B cell (primary cell): ENCODE measurements at regions not wholly inside any gene's neighbourhood (a gene's known extent, or its start where the extent isn't known, plus 50 kb on each side); places are given as distances from the start of the nearest gene placed in this dataset.

Source experiments
- ATAC-seq: fragments of 200-7000 bp; cut with Tn5 transposase; one replicate; pipeline ENCODE4 v1.10.0; 2021; ENCODE audit warnings: low read depth, mild to moderate bottlenecking, moderate number of reproducible peaks, moderate library complexity
- CTCF ChIA-PET: fragments of 350-600 bp; sonication (Branson Sonifier 250); formaldehyde crosslinking; loops from one replicate; lab custom pipeline; 2021; ENCODE audit warnings: antibody characterized with exemption, inconsistent platforms; lab: Charles Lee
- POLR2A ChIA-PET: fragments of 350-600 bp; sonication (Branson Sonifier 250); formaldehyde crosslinking; loops from one replicate; lab custom pipeline; 2021; ENCODE audit warnings: antibody characterized with exemption; lab: Charles Lee
- DNase-seq: peaks from one replicate; pipeline ENCODE4 v3.0.0; 2013
- H2AFZ ChIP-seq: 2 replicates; pipeline ENCODE4 v1.6.1; 2012; ENCODE audit warnings: mild to moderate bottlenecking, low read depth, low read length; ENCODE audit not compliant: insufficient read depth, poor library complexity, severe bottlenecking
- H3K27ac ChIP-seq, 2 donors: 1 replicate in 1 of 2; 2 replicates in 1 of 2; pipeline ENCODE4 v1.5.1; 2012 to 2013; ENCODE audit warnings: low read length in 2 of 2, mild to moderate bottlenecking in 2 of 2, moderate library complexity in 1 of 2
- H3K27me3 ChIP-seq, 4 experiments: fragments of 200-600 bp in 1 of 4; sonication (generic) in 1 of 4; replicated peaks in 1 of 4; 1 replicate in 2 of 4; 2 replicates in 2 of 4; pipeline versions ENCODE4 v1.6.1 to v1.7.0; 2013 to 2016; ENCODE audit warnings: low read length in 3 of 4, mild to moderate bottlenecking in 2 of 4, mixed read lengths in 1 of 4, moderate library complexity in 1 of 4; ENCODE audit not compliant: insufficient read depth in 4 of 4, control insufficient read depth in 3 of 4; ENCODE audit errors: control extremely low read depth in 1 of 4
- H3K36me3 ChIP-seq, 2 experiments: replicated peaks in 1 of 2; 1 replicate in 1 of 2; 2 replicates in 1 of 2; pipeline versions ENCODE4 v1.6.1 to v1.7.1; 2013; ENCODE audit warnings: low read length in 1 of 2; ENCODE audit not compliant: insufficient read depth in 2 of 2, control insufficient read depth in 1 of 2; ENCODE audit errors: control extremely low read depth in 1 of 2, extremely low read depth in 1 of 2
- H3K4me1 ChIP-seq, 2 donors: fragments of 200-600 bp in 1 of 2; sonication (generic) in 1 of 2; 1 replicate in 1 of 2; 2 replicates in 1 of 2; pipeline versions ENCODE4 v1.5.1 to v1.6.1; 2013 to 2017; ENCODE audit warnings: low read length in 2 of 2; ENCODE audit not compliant: control insufficient read depth in 2 of 2, insufficient read depth in 2 of 2
- H3K4me2 ChIP-seq: replicated peaks from 2 replicates; pipeline ENCODE3; 2012; ENCODE audit warnings: mild to moderate bottlenecking, low read depth, low read length; ENCODE audit not compliant: poor library complexity, severe bottlenecking
- H3K4me3 ChIP-seq, 5 experiments: fragments of 200-600 bp in 1 of 5; sonication (generic) in 1 of 5; 1 replicate in 3 of 5; 2 replicates in 2 of 5; pipeline versions ENCODE4 v1.5.1 to v1.7.0; 2011 to 2016; ENCODE audit warnings: low read length in 4 of 5, mild to moderate bottlenecking in 4 of 5, low read depth in 2 of 5, control low read depth in 1 of 5, moderate library complexity in 1 of 5; ENCODE audit not compliant: insufficient read depth in 1 of 5; ENCODE audit errors: control extremely low read depth in 1 of 5, extremely low read depth in 1 of 5
- H3K79me2 ChIP-seq: fragments of 200-600 bp; sonication (generic); one replicate; pipeline ENCODE4 v1.6.0; 2016; ENCODE audit warnings: low read length; ENCODE audit not compliant: control insufficient read depth, insufficient read depth
- H3K9ac ChIP-seq: fragments of 200-600 bp; sonication (generic); 2 replicates; pipeline ENCODE4 v1.6.1; 2017; ENCODE audit warnings: mild to moderate bottlenecking, low read length, moderate library complexity
- H3K9me3 ChIP-seq, 3 donors: one replicate each; pipeline versions ENCODE4 v1.6.1 to v1.7.1; 2013; ENCODE audit warnings: low read length in 2 of 3; ENCODE audit not compliant: control insufficient read depth in 2 of 3, insufficient read depth in 1 of 3; ENCODE audit errors: control extremely low read depth in 1 of 3
- H4K20me1 ChIP-seq: 2 replicates; pipeline ENCODE4 v1.6.0; 2012; ENCODE audit warnings: mild to moderate bottlenecking, low read length; ENCODE audit not compliant: insufficient read depth, control insufficient read depth, poor library complexity, severe bottlenecking
- H3K27ac Mint-ChIP-seq: one replicate; pipeline ENCODE4 v1.8.0; 2021; ENCODE audit warnings: mixed read lengths
- H3K27me3 Mint-ChIP-seq: one replicate; pipeline ENCODE4 v1.8.0; 2021; ENCODE audit warnings: mixed read lengths
- H3K4me1 Mint-ChIP-seq: one replicate; pipeline ENCODE4 v1.8.0; 2021; ENCODE audit warnings: mixed read lengths
- H3K4me3 Mint-ChIP-seq: one replicate; pipeline ENCODE4 v1.8.0; 2021; ENCODE audit warnings: mixed read lengths
- H3K9me3 Mint-ChIP-seq: one replicate; pipeline ENCODE4 v1.8.0; 2022; ENCODE audit warnings: mixed read lengths; ENCODE audit not compliant: insufficient read depth
- EZH2 ChIP-seq: IDR thresholded peaks from 2 replicates; pipeline ENCODE4 v1.6.1; 2012; ENCODE audit warnings: borderline replicate concordance, low read depth, mild to moderate bottlenecking, moderate library complexity, low read length; ENCODE audit not compliant: insufficient read depth, poor library complexity, severe bottlenecking
- WGBS: methylation state at CpG from one replicate; pipeline ENCODE4 v1.1.5; 2013; ENCODE audit warnings: missing lambda C conversion rate; ENCODE audit not compliant: insufficient coverage; 5-methylcytosine and 5-hydroxymethylcytosine counted together
- intact Hi-C: fragments of 100-400 bp; cut with micrococcal nuclease; formaldehyde crosslinking; loops from one replicate; pipeline ENCODE4 v1.10.0; 2022
- TF ChIP-seq, protein P1 (sequence below): fragments of 200-600 bp; IDR thresholded peaks from one replicate; pipeline ENCODE4 v1.8.0; 2022; ENCODE audit warnings: antibody characterized with exemption, mild to moderate bottlenecking

DNA sequence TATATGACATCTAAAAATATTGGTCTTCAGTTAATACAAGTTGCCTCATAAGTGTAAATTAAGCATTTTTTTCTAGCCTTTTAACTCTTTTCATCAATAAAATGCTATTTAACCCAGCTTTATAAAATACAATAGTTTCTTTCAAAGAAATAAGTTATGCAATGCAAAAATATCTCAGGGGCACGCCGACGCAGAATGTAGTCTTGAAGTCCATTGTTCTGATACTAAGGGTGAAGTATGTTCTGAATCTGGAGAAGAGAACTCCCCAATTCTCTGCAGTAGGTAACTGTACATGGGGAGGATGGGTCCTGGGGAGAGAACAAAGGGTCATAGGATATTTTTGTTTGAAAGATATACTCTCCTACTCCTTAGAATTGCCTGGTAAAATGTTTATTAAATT lies 256.6 kb upstream of the NDST4 start:
- Histone ChIP-seq H3K79me2 (no peaks in the 10 kb centered on the region), H3K4me3 (no peak overlapping the region), H3K36me3 (no peaks in the 10 kb centered on the region), H3K27me3 (no peaks in the 10 kb centered on the region), H3K27ac (no peak overlapping the region), H3K4me1 (no peaks in the 10 kb centered on the region), H3K9ac (no peak overlapping the region), H3K9me3 (peaks cover 0 to 16% (median 0%) of the 10 kb centered on the region in 3 donors), H4K20me1 (no peaks in the 10 kb centered on the region), H3K4me2 (no peak overlapping the region), H2AFZ (no peak overlapping the region)
- 89% methylated on average over 3 of the region's 3 CpGs for WGBS
- ChIA-PET POLR2A (no interaction called here), CTCF (no interaction called here)
- intact Hi-C loops: no loop called here
- Mint-ChIP-seq H3K4me1 (no peaks in the 10 kb centered on the region), H3K9me3 (no peaks in the 10 kb centered on the region), H3K27ac (no peak overlapping the region), H3K4me3 (no peak overlapping the region), H3K27me3 (no peaks in the 10 kb centered on the region)
- TF ChIP-seq EZH2: no peak
- TF ChIP-seq, protein P1, sequence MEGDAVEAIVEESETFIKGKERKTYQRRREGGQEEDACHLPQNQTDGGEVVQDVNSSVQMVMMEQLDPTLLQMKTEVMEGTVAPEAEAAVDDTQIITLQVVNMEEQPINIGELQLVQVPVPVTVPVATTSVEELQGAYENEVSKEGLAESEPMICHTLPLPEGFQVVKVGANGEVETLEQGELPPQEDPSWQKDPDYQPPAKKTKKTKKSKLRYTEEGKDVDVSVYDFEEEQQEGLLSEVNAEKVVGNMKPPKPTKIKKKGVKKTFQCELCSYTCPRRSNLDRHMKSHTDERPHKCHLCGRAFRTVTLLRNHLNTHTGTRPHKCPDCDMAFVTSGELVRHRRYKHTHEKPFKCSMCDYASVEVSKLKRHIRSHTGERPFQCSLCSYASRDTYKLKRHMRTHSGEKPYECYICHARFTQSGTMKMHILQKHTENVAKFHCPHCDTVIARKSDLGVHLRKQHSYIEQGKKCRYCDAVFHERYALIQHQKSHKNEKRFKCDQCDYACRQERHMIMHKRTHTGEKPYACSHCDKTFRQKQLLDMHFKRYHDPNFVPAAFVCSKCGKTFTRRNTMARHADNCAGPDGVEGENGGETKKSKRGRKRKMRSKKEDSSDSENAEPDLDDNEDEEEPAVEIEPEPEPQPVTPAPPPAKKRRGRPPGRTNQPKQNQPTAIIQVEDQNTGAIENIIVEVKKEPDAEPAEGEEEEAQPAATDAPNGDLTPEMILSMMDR: no peak
- ATAC-seq (no peak), DNase-seq (no peak)

DNA sequence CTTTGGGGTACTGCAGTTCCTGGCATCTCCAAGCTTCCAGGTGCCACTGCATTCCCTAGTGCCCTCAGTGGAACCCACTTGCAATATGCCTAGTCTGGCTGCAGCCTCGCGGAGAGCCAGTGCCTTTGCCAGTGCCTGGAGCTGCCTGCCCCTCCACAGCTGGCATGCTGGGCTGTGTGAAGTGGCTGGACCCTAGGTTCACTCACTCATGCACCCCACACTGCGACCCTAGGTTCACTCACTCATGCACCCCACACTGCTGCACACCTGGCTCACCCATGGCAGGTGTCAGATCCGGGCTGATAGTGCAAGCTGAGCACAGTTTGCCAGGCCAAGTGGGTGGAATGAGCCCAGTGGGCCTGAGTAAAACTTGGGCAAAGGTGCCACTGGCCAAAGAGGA lies 253.0 kb upstream of the NDST4 start:
- POLR2A ChIA-PET: no interaction called here
- H3K27ac Mint-ChIP-seq: no peak overlapping the region
- ATAC-seq: no peak

More for the DNA sequence above, 253.0 kb upstream of the NDST4 start:
- Histone ChIP-seq H3K27ac (no peak overlapping the region), H3K79me2 (no peaks in the 10 kb centered on the region), H3K9ac (no peak overlapping the region), H3K36me3 (no peaks in the 10 kb centered on the region), H3K4me2 (no peak overlapping the region), H3K4me1 (no peaks in the 10 kb centered on the region), H3K4me3 (no peak overlapping the region), H3K27me3 (no peaks in the 10 kb centered on the region), H2AFZ (no peak overlapping the region), H4K20me1 (no peaks in the 10 kb centered on the region), H3K9me3 (peaks cover 0 to 17% (median 0%) of the 10 kb centered on the region in 3 donors)
- Mint-ChIP-seq H3K27me3 (no peaks in the 10 kb centered on the region), H3K4me3 (no peak overlapping the region), H3K9me3 (no peaks in the 10 kb centered on the region), H3K4me1 (no peaks in the 10 kb centered on the region)
- CTCF ChIA-PET: no interaction called here
- DNase-seq: no peak
- intact Hi-C loops: no loop called here
- no peak for TF ChIP-seq EZH2
- TF ChIP-seq, protein P1: no peak
- WGBS: 84% methylated on average over 4 of the region's 4 CpGs
